ENCODE measurements at regions not wholly inside any gene's neighbourhood (a gene's known extent, or its start where the extent isn't known, plus 50 kb on each side); places are given as distances from the start of the nearest gene placed in this dataset.

- peak; percentile 64 for DNase-seq
These were observed 154.9 kb upstream of the NAV2 start for GRCh38 chr11:19557720-19558140.

- no peak for DNase-seq
These were observed 155.5 kb upstream of the NAV2 start for GRCh38 chr11:19557185-19557584.

GRCh38 chr11:19555266-19555665, 157.4 kb upstream of the NAV2 start:
- no peak for DNase-seq

- DNase-seq, result peak; percentile 34
These were observed 158.8 kb upstream of the NAV2 start for GRCh38 chr11:19553683-19554333.

GRCh38 chr11:19552656-19553260, 159.9 kb upstream of the NAV2 start:
- DNase-seq, result no peak

- DNase-seq, result no peak
These were observed 160.5 kb upstream of the NAV2 start for GRCh38 chr11:19552161-19552560.

- DNase-seq, result no peak
These were observed 161.2 kb upstream of the NAV2 start for GRCh38 chr11:19551457-19551856.

- no peak for DNase-seq
These were observed 165.6 kb upstream of the NAV2 start for GRCh38 chr11:19547044-19547443.

GRCh38 chr11:19546325-19546724, 166.3 kb upstream of the NAV2 start:
- DNase-seq, result no peak

GRCh38 chr11:19541521-19542049, 171.1 kb upstream of the NAV2 start:
- DNase-seq, result no peak

GRCh38 chr11:19539861-19540260, 172.8 kb upstream of the NAV2 start:
- DNase-seq, result no peak

GRCh38 chr11:19537803-19538453, 174.7 kb upstream of the NAV2 start:
- DNase-seq, result no peak

- DNase-seq, result no peak
These were observed 176.5 kb upstream of the NAV2 start for GRCh38 chr11:19536131-19536530.

- DNase-seq, result no peak
These were observed 182.1 kb upstream of the NAV2 start for GRCh38 chr11:19530505-19530904.

GRCh38 chr11:19526119-19526518, 186.5 kb upstream of the NAV2 start:
- DNase-seq, result no peak

- no peak for DNase-seq
These were observed 186.9 kb upstream of the NAV2 start for GRCh38 chr11:19525714-19526113.

GRCh38 chr11:19525276-19525675, 187.4 kb upstream of the NAV2 start:
- DNase-seq, result no peak

- no peak for DNase-seq
These were observed 188.4 kb upstream of the NAV2 start for GRCh38 chr11:19524171-19524671.

GRCh38 chr11:19520681-19521080, 192.0 kb upstream of the NAV2 start:
- DNase-seq, result no peak

GRCh38 chr11:19519912-19520641, 192.6 kb upstream of the NAV2 start:
- no peak for DNase-seq

GRCh38 chr11:19519353-19519752, 193.3 kb upstream of the NAV2 start:
- no peak for DNase-seq

GRCh38 chr11:19513253-19513652, 199.4 kb upstream of the NAV2 start:
- no peak for DNase-seq

- DNase-seq, result no peak
These were observed 200.0 kb upstream of the NAV2 start for GRCh38 chr11:19512618-19513017.
